GM21717 (cell line): ENCODE measurements at regions not wholly inside any gene's neighbourhood (a gene's known extent, or its start where the extent isn't known, plus 50 kb on each side); places are given as distances from the start of the nearest gene placed in this dataset.
"Not testable (repeated sequence)": the region's sequence is repeated elsewhere in the genome, so short reads cannot be mapped to it uniquely, and the experiment has no call there.

Source experiments
- ATAC-seq: cut with Tn5 transposase; IDR thresholded peaks from one replicate; pipeline ENCODE4 v1.9.1; 2021; ENCODE audit warnings: mild to moderate bottlenecking, moderate library complexity; ENCODE audit not compliant: unreplicated experiment

- no peak for ATAC-seq
These were observed 252.0 kb upstream of the MYT1L start for GRCh38 chr2:2582998-2583545.

GRCh38 chr2:2581331-2582159, 250.5 kb upstream of the MYT1L start:
- no peak for ATAC-seq

GRCh38 chr2:2580841-2581240, 249.8 kb upstream of the MYT1L start:
- not testable (repeated sequence) for ATAC-seq

- no peak for ATAC-seq
These were observed 249.3 kb upstream of the MYT1L start for GRCh38 chr2:2580341-2580740.

- ATAC-seq, result no peak
These were observed 248.7 kb upstream of the MYT1L start for GRCh38 chr2:2579814-2580213.

- ATAC-seq, result no peak
These were observed 246.3 kb upstream of the MYT1L start for GRCh38 chr2:2577407-2577831.

GRCh38 chr2:2575870-2576386, 244.9 kb upstream of the MYT1L start:
- no peak for ATAC-seq

- ATAC-seq, result no peak
These were observed 244.1 kb upstream of the MYT1L start for GRCh38 chr2:2575181-2575577.

GRCh38 chr2:2574401-2575180, 243.5 kb upstream of the MYT1L start:
- no peak for ATAC-seq

- no peak for ATAC-seq
These were observed 242.7 kb upstream of the MYT1L start for GRCh38 chr2:2573658-2574293.

GRCh38 chr2:2573205-2573604, 242.1 kb upstream of the MYT1L start:
- no peak for ATAC-seq

- no peak for ATAC-seq
These were observed 241.5 kb upstream of the MYT1L start for GRCh38 chr2:2572393-2573204.

GRCh38 chr2:2571301-2572150, 240.5 kb upstream of the MYT1L start:
- ATAC-seq, result no peak

- ATAC-seq, result no peak
These were observed 239.8 kb upstream of the MYT1L start for GRCh38 chr2:2570871-2571270.

GRCh38 chr2:2570360-2570759, 239.3 kb upstream of the MYT1L start:
- no peak for ATAC-seq

GRCh38 chr2:2569836-2570235, 238.8 kb upstream of the MYT1L start:
- ATAC-seq, result no peak

GRCh38 chr2:2569306-2569705, 238.2 kb upstream of the MYT1L start:
- ATAC-seq, result no peak

GRCh38 chr2:2568411-2568810, 237.3 kb upstream of the MYT1L start:
- ATAC-seq, result no peak

GRCh38 chr2:2567776-2568175, 236.7 kb upstream of the MYT1L start:
- no peak for ATAC-seq
